ENCODE measurements at regions not wholly inside any gene's neighbourhood (a gene's known extent, or its start where the extent isn't known, plus 50 kb on each side); places are given as distances from the start of the nearest gene placed in this dataset.

DNA sequence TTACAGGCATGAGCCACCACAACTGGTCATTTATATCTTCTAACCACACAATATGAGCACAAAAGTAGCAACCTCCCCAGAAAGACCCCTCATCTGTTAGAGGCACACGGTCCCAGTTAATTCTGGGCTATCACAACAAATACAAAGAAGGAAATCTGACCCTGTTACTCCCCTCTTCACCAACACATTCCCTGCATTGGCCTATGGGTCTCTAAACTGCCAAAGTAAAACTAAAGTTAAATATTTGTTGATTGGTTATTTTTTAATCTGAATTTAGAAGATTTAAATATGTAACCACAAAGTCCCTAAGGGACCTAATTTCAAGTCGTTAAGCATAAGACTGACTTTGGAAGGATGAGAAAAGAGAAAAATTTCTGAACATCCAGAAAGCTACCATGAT, 496.7 kb upstream of the NMUR2 start (continued):
- TF ChIP-seq, protein P1, sequence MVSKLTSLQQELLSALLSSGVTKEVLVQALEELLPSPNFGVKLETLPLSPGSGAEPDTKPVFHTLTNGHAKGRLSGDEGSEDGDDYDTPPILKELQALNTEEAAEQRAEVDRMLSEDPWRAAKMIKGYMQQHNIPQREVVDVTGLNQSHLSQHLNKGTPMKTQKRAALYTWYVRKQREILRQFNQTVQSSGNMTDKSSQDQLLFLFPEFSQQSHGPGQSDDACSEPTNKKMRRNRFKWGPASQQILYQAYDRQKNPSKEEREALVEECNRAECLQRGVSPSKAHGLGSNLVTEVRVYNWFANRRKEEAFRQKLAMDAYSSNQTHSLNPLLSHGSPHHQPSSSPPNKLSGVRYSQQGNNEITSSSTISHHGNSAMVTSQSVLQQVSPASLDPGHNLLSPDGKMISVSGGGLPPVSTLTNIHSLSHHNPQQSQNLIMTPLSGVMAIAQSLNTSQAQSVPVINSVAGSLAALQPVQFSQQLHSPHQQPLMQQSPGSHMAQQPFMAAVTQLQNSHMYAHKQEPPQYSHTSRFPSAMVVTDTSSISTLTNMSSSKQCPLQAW (CRISPR knock-in tag; IDR thresholded peaks at IDR 0.05): no peak
- no peak for TF ChIP-seq CCDC6 (CRISPR knock-in tag; IDR thresholded peaks at IDR 0.05)
- no peak for TF ChIP-seq NR2F1 (CRISPR knock-in tag; IDR thresholded peaks at IDR 0.05)
- TF ChIP-seq ZNF230 (CRISPR knock-in tag; IDR thresholded peaks at IDR 0.05): no peak
- no peak for TF ChIP-seq RFXANK (CRISPR knock-in tag; IDR thresholded peaks at IDR 0.05)
- TF ChIP-seq JUND (CRISPR knock-in tag; IDR thresholded peaks at IDR 0.05): no peak

DNA sequence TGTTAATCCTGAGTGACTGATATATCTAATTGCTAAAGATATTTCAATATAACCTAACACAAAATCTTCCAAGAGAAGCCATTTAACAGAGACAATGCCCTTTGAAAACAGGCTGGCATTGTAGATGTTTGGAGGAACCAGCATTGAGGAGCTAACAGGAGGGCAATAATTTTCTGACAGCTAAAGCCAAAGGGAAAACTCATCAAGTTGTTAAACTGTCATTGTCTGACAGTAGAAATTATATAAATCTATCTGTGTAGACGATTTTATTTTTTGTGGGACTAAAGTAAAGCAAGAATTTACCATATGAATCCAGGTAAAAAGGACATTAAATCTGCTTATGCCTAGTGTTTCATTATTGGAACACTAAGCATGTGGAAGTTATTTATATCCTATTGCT, 500.2 kb upstream of the NMUR2 start:
- H3K4me3 ChIP-seq (replicated peaks in 1 of 3; ENCODE audit: insufficient read depth in 1 of 3, low read depth in 2 of 3, low read length in 3 of 3): no peak overlapping the region
- no peaks in the 10 kb centered on the region for H3K36me3 ChIP-seq (replicated peaks in 1 of 2; ENCODE audit: control insufficient read depth in 1 of 2, insufficient read depth in 2 of 2, low read length in 2 of 2)
- no peak overlapping the region for H3K4me2 ChIP-seq (ENCODE audit: low read depth, low read length)
- FAIRE-seq: no peak
- H2AFZ ChIP-seq (ENCODE audit: low read length): no peak overlapping the region
- ChIA-PET CTCF (ENCODE audit: low intra/inter-chr PET ratio, low total read pairs) (no interaction called here), POLR2A (no interaction called here)
- no peaks in the 10 kb centered on the region for H3K27me3 ChIP-seq (ENCODE audit: control insufficient read depth in 1 of 2, insufficient read depth in 2 of 2, low read length in 2 of 2)
- no TSS peak for BruUV-seq (replicated peaks)
- TF ChIP-seq KDM4B (CRISPR knock-in tag; IDR thresholded peaks at IDR 0.05): no peak
- TF ChIP-seq ZNF431 (CRISPR knock-in tag; IDR thresholded peaks at IDR 0.05; ENCODE audit: borderline replicate concordance, low read depth): no peak
- TF ChIP-seq NFE2L2 (IDR thresholded peaks at IDR 0.05; ENCODE audit: low read length): no peak
- TF ChIP-seq MAZ (IDR thresholded peaks at IDR 0.05; ENCODE audit: borderline replicate concordance, low read depth, low read length): no peak
- no peak for TF ChIP-seq MAZ (CRISPR knock-in tag; IDR thresholded peaks at IDR 0.05; ENCODE audit: low read depth)
- TF ChIP-seq CENPT (CRISPR knock-in tag; IDR thresholded peaks at IDR 0.05; ENCODE audit: low read depth): no peak
- TF ChIP-seq NCOA1 (CRISPR knock-in tag; IDR thresholded peaks at IDR 0.05): no peak
- TF ChIP-seq, protein P2, sequence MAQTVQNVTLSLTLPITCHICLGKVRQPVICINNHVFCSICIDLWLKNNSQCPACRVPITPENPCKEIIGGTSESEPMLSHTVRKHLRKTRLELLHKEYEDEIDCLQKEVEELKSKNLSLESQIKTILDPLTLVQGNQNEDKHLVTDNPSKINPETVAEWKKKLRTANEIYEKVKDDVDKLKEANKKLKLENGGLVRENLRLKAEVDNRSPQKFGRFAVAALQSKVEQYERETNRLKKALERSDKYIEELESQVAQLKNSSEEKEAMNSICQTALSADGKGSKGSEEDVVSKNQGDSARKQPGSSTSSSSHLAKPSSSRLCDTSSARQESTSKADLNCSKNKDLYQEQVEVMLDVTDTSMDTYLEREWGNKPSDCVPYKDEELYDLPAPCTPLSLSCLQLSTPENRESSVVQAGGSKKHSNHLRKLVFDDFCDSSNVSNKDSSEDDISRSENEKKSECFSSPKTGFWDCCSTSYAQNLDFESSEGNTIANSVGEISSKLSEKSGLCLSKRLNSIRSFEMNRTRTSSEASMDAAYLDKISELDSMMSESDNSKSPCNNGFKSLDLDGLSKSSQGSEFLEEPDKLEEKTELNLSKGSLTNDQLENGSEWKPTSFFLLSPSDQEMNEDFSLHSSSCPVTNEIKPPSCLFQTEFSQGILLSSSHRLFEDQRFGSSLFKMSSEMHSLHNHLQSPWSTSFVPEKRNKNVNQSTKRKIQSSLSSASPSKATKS (CRISPR knock-in tag; IDR thresholded peaks at IDR 0.05): no peak
- TF ChIP-seq, protein P3, sequence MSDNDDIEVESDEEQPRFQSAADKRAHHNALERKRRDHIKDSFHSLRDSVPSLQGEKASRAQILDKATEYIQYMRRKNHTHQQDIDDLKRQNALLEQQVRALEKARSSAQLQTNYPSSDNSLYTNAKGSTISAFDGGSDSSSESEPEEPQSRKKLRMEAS (IDR thresholded peaks at IDR 0.05): no peak
- no peak for TF ChIP-seq NFE2 (CRISPR knock-in tag; IDR thresholded peaks at IDR 0.05)
- no peak for ATAC-seq
- H3K9me3 ChIP-seq (ENCODE audit: low read length): peaks cover 73% of the 10 kb centered on the region
- H4K20me1 ChIP-seq (ENCODE audit: insufficient read depth, low read length): no peaks in the 10 kb centered on the region
- no peak overlapping the region for H3K27ac ChIP-seq (ENCODE audit: extremely low read length, insufficient read depth, low read length)
- no peak for DNase-seq (ENCODE audit: low spot score)
- no peaks in the 10 kb centered on the region for H3K4me1 ChIP-seq (ENCODE audit: insufficient read depth, low read length)
- in situ Hi-C loops (cut with HindIII; ENCODE audit: extremely low pct_ligation_motif_present, low pct_unique_long_range_greater_than_20kb) (no loop called here), intact Hi-C loops (cut with micrococcal nuclease; ENCODE audit: unreplicated experiment) (no loop called here)
- H3K9ac ChIP-seq (ENCODE audit: insufficient read depth, low read depth, low read length): no peak overlapping the region
- H3K79me2 ChIP-seq (ENCODE audit: insufficient read depth, low read length): no peaks in the 10 kb centered on the region
- 4% methylated on average over 1 of the region's 1 CpG for WGBS (ENCODE audit: low lambda C conversion rate)
